ENCODE measurements at regions not wholly inside any gene's neighbourhood (a gene's known extent, or its start where the extent isn't known, plus 50 kb on each side); places are given as distances from the start of the nearest gene placed in this dataset.
"Not testable (repeated sequence)": the region's sequence is repeated elsewhere in the genome, so short reads cannot be mapped to it uniquely, and the experiment has no call there.

DNA sequence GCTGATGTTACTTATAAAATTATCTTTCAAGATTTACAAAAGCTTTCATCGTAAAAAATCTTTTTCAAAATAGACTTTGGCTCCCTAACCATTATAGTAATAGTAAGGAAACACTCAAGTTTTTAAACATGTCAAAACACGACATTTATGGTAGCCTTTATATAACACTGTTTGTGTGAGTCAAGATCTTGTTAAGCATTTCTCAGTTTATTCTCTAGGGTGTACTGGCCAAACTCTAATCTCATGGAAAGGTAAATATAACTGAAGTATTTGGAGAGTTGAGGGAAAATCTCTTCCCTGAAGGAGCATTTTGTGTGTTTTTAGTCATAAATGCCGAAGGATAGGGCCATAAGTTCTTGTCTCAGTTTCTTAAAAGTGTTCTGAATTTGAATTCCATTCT is 790.9 kb upstream of the NCAM2 start:
- no peak for DNase-seq

DNA sequence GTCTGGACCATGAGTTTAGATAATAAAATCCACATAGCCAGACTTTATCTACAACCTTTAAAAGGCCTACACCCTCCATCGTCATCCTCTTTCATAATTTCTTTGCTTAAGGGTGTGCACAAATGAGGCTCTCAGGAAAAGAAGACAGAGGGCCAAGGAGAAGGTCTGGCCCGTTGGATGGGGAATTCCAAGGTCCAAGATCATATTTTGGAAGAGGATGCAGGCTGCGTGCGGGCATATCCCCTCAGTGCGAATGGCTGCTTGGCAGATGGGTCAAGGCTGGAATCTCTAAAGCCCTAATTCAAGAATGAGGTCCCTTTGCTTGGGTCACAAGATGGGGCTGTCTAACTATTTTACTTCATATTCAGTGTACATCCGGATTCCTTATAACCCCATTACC is 782.2 kb upstream of the NCAM2 start:
- no peak for DNase-seq

DNA sequence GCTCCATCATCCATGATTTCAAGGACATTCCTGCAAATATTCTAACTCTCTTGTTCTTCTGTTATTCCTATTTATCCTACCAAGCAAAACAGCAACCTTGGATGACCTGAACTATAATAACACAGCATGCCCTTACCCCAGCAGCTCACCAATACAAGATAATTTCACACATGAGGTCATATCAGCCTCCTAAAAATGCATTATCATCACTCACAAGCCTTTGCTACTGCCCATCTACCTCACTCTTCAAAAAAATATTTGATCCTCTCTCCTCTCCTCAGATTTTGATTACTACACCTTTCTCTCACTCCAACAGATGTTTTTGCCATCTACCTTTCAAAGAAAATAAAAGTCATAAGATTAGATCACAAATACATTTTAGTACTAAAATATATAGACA is 777.6 kb upstream of the NCAM2 start:
- no peak for DNase-seq

DNA sequence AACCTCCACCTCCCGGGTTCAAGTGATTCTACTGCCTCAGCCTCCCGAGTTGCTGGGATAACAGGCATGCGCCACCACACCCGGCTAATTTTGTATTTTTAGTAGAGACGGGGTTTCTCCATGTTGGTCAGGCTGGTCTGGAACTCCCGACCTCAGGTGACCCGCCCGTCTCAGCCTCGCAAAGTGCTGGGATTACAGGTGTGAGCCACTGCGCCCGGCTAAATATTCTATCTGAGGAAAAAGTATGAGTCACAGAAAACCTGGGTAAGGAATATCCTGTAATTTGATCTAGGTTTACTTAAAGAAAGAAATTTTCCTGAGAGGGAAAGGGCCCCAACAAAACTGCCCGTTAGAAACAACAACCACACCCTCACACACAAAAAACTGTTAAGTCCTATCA is 776.2 kb upstream of the NCAM2 start:
- not testable (repeated sequence) for DNase-seq

DNA sequence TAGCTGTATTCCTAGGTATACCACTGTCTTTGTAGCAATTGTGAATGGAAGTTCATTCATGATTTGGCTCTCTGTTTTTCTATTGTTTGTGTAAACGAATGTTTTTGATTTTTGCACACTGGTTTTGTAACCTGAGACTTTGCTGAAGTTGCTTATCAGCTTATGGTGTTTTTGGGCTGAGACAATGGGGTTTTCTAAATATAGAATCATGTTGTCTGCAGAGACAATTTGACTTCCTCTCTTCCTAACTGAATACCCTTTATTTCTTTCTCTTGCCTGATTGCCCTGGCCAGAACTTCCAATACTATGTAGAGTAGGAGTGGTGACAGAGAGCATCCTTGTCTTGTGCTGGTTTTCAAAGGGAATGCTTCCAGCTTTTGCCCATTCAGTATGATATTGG is 761.6 kb upstream of the NCAM2 start:
- DNase-seq = not testable (repeated sequence)

DNA sequence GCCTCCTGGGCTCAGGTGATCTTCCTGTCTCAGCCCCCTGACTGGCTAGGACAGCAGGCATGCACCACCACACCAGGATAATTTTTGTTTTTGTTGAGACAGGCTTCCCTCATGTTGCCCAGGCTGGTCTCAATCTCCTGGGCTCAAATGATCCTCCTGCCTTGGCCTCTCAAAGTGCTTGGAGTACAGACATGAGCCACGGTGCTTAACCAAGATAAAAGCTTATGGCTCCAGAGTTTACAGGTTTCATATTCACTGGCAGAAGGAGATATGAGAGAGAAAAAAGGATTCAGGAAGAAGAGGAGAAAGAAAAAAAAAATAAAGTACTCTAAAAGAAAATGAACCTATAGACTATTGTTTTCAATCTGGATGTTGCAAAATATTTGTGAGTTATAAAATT is 748.8 kb upstream of the NCAM2 start:
- DNase-seq = no peak

DNA sequence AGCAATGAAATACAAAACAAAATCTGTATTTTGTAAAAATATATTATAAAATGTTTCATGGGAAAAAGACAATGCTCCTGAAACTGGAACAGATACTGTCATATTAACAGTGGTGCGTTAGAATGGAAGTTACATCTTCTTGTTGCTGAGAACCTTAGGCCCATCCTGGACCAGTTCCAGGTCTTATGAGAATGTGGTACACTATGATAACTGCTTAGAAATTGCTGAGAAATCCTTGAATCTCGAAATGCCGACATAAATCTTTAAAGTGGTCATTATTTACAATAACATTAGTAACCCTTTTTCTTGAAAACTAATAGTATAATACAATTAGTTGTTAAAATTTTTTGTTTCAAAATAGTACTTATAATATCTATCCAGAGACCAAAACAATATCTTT is 747.9 kb upstream of the NCAM2 start:
- no peak for DNase-seq

DNA sequence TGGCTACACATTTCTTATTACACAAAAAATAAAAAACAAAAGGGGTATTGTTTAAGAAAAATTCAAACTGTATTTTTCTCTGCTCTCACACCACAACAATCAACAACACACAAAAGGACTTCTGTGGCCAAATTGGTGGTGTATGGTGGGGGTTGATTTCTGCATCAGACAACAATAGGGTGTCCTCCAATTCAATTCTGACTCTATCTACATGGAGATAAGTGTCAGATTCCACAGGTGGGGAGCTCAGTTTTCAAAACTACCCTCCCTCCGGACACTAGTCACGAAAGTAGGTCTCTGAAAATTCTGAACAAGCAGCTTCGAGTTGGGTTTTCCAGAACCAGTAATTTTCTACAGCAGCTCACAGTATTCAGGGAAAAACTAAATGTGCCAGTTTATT is 744.9 kb upstream of the NCAM2 start:
- no peak for DNase-seq

DNA sequence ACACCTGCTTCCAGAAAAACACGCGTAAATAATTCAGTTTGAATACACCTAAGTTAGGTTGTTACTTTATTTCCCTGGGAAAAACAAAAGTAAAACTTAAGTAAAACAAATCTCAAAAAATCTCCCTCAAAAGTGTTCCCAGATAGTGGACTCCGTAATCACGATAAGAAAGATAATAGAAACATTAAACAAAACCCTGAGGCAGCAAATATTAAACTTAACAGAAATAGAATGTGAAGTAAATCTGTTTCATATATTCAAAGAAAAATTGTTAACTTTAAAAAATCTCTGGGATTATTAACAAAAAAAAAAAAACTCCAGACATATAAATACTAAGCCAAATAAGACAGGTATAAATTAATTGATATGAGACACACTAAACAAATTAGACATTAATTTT is 743.2 kb upstream of the NCAM2 start:
- DNase-seq = no peak

DNA sequence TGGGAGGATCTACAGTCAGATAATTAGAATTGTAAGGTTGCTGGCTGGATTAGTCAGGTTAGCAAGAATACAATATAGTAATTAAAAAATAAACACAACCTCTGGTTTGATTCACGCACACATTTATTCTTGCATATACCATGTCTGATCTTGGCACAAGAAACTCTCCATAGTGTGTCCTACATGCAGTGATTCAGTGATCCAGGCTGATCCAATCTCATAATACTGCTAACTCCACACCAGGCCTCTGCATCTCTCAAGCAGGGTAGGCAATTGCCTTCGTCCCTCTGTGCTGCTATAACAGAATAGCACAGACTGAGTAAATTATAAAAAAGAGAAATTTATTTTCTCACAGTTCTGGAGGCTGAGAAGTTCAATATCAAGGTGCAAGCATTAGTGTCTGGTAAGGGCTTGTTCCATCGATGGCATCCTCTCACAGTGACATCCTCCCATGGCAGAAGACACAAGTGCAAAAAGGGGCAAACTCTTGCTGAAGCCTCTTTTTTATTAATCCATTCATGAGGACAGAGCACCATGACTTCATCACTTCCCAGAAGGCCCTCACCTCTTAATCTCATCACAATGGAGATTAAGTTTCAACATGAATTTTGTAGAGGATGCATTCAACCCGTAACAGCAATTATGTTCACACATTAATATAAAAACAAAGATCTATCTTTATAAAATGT is 741.0 kb upstream of the NCAM2 start:
- DNase-seq = no peak

DNA sequence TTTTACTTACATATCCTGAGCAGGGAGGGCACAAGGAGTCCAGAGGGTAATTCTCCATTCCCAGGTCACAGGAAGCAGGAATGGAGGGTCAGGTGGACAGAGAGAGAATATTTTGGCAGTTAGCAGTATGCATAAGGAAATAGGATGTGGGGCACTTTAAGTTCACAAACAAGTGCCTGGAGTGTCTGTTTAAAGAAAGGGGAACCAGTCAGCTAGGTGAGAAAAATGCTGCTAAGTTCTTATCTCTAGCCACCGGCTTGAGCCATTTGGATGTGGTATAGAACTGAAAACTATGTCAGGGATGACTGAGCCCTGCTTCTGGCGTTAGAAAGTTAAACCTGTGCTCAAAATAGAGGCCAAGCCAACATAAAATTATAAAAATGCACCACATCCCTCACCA is 739.7 kb upstream of the NCAM2 start:
- no peak for DNase-seq

DNA sequence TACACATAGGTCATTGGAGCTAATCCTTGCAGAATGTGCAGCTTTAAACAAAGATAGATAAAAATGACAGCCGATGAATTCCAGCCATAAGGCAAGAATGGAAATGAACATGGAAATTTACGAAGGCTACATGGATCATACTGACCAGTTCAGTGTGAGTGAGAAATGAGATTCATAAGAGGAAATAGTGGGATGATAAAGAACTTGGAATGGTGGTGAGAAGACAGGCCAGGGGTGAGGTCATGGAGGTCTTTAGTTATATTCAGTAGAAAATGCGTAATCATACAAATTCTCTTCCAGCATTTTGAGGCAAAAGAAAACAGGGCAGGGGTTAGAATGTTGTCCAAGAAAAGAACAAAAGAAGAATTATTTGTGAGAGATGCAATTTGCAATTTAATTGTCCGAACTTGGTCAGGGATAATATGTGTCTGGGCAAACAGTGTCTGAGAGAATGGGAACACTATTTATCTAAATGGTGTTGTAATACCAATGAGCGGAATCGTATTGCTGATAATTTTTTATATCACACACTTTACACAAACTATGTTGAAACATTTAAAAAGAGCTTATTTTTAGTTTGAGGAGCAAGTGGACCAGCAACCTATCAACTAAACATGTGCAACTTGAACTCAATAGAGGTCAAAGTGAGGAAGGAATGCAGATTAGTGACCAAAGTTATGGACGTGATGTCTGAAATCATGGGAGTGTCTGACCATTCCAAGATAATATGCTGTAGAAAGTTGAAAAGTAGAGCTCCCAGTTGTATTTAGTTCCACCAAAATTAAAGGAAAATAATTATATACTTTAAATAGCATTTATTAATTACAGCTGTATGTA is 739.0 kb upstream of the NCAM2 start:
- no peak for DNase-seq

DNA sequence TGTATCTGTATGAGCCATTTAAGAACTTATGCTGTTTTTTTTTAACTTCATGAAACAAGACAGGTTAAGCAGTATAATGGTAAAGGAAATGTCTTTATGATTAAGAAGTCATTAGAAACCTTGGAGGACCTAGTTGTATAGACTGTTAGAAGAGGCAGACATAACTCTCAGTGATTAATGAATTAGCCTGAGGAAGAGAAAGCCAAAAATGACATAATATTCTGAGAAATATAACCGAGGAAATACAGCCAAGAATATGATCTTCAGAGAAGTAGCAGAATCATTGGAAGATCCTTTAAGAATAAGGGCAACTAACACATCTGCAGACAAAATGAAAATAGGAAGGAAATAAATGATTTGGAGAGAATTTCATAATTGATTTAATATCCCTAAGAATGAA is 738.1 kb upstream of the NCAM2 start:
- DNase-seq = no peak

DNA sequence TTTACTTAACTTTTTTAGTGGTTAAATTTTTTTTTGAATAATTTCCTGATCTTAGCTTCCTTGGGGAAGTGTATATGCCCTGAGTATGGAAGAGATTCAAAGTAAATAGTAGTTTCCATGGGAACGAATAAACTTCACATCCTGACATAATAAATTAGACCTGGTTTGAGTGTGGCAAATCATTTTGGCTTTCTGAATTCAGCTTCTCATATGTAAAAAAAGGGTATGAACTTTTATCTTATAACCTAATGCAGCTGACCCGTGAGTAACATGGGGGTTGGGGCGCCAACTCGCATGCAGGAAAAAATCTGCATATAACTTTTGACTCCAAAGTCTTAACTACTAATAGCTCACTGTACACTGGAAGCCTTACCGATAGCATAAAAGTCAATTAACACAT is 736.8 kb upstream of the NCAM2 start:
- no peak for DNase-seq

DNA sequence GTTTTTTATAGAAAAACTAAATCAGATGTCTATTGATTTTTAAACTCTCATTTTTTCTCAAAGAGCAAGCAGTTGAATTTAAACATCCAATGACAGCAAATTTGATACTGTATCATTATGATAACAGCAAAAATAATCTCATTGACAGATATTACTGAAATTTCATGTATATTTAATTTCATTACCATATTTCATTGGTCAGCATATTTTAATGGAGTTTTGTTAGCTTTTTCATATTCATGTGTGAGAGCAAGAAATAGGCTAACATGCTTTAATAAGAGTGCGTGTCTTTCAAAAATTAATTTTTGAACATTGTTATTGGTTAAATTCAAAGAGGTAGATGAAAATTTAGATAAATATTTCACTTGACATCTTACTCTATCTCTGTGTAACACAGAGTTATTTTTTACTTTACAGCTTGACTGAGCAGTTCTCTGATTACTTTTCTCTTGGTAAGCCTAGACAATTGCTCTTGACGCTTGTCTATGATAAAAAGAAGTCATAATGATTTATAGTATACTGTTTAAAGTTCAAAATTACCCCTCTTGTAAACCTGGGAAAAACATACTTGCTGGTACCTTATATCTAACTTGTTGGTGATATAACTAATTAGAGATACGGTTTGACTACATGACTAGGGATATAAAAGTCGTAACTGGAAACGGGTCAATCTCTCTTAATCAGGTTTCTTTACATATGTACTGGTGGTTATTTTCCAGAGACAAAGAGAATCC is 732.3 kb upstream of the NCAM2 start:
- no peak for DNase-seq

DNA sequence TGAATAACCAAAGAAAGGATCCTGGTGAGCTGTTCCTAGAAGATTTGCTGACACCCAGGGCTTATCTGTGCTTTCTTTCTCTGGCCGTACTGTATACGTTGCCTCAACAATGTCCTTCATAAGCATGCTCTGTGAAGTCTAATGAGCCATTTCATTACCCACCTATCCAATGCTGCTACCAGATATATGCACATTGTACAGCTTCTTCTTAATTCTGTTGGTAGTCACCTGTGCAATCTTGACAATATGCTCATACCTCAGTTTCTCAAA is 731.8 kb upstream of the NCAM2 start:
- no peak for DNase-seq

DNA sequence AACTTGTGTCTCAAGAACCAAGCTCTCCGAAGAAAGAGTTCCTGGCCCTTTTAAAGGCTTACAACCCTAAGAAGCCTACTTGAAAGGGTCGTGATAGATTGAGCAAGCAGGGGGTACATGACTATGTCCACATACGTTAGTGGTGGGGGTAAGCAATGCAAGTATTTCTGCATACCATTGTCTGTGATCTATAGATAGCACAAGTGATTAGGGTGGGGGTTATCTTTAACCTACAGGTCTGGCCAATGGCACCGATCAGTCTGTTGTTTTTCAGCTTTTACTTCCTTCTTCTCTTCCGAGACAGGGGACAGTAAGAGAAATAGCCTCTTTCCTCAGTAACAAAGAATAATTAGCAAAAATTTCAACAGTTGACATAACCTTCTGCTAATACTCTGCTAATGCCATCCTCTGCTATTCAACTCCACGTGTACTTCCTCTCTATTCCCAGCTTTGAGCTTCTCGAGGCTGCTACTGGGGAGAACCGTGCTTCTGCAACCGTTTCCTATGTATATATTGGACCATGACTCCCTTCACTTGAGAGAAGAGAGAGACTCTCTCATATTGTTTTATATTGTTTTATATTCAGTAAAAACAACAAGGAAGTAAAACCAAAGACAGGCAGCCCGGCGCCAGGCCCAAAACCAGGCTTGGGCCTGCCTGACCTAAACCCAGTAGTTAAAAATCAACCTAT is 727.7 kb upstream of the NCAM2 start:
- DNase-seq = no peak

DNA sequence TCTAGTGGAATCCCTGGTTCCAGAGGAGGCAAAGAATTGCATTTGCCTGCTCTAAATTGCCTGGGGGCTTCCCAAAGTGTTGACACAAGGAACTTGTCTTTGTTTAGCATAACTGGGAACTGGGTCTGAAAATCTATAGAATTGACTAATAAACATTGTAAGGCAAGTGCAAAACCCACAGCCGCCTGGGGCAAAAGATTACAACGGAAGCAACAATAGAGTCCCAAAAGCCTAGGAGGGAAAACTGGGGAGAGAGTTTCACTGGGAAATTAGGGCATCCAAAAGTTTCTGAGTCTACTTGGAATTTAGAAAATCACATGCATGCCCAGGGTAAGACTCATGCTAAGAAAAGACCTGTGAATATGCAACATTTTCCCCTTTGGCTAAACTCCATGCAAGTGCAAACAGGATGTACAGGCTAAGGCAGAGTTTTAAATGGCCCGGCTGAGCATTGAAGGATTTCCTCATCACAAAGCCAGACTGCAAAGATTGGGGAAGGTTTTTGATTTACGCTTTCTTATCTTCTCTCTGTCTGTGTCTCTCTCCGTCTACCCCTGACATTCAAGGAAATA is 725.3 kb upstream of the NCAM2 start:
- DNase-seq = peak in 1 of 3 experiments; percentile 18

DNA sequence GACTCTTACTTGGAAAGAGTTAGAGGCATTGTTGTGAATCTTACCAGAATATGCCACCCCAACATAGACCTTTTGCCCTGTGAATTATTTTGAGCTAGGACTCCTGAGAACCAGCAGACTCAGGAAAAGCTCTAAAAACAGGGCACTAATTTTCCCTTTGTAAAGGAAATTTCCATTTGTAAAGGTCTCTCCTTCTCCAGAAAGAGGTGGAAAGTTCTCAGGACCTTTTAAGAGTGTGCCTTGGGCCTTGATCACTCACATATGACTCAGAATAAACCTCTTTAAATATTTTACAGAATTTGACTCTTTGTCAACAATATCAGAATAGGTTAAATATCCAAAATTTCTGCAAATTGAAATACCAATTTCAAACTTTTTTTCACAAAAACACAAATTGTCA is 721.8 kb upstream of the NCAM2 start:
- no peak for DNase-seq

DNA sequence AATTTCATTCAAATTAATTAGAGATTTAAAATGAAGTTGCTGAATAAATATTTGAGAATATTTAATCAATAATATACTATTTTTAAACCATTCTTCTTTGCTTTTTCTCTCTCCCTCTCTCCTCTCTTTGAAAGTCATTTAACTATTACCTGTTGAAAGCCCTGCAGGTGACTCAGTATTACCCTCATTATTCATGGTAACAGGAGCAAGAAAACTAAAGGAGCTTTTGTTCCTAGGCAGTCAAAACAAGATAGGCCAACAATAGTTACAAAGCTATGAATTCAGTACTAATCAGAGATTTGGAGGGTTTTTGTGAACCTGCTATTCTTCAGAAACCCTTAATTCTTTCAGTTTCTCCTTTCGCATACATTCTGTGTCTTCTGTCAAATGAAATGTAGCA is 721.3 kb upstream of the NCAM2 start:
- no peak for DNase-seq

DNA sequence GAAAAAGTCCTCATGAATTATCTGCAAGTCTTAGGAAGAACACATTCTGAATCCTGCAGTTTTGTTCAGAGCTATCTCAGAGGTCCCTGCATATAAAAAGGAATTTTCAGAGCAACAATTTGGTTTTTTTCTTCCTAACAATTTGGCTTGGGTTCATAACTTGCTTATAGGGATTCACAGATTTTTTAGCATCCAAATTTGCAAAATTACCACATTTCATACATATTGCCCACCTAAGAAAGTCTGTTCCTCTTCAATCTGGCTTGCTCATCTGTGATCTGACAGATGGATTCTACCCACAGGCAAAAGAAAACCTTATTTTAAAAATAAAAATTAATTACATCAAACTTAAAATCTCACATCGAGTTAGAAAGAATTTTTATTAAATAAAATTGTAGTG is 714.4 kb upstream of the NCAM2 start:
- DNase-seq = no peak

DNA sequence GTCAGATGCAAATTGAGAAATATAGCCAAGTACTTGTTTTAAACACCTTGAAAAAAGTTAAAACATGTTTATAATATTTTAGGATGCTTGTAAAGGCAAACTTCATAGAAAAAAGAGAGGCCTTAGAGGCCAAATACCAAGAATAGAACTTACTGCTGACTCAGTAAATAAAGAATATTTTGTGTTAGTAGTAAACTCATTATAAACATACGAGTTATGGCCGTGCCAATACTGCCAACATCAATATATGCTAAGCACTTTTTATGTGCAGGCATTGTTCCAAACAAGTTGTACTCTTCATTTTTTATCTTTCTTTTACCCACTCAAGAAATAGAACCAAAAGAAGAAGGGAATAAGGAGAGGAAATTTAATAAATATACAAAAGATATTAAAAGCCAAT is 705.9 kb upstream of the NCAM2 start:
- DNase-seq = no peak

DNA sequence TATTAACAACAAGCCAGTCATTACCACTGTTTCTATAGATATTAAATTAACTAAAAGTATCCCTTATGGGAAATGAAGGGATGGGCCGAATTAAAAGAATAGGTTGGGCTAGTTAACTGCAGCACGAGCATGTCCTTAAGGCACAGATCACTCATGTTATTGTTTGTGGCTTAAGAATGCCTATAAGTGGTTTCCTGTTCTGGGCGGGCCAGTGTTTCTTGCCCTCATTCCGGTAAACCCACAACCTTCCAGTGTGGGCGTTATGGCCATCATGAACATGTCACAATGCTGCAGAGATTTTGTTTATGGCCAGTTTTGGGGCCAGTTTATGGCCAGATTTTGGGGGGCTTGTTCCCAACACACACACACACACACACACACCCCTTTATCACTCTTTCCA is 705.4 kb upstream of the NCAM2 start:
- DNase-seq = not testable (repeated sequence)

All from NCI-H1417 (cell line).